H9 (cell line): ENCODE measurements at regions not wholly inside any gene's neighbourhood (a gene's known extent, or its start where the extent isn't known, plus 50 kb on each side); places are given as distances from the start of the nearest gene placed in this dataset.

Experiments used
- DNase-seq: peaks from one replicate; pipeline ENCODE4 v3.0.0-alpha.2; 2017
- H2AFZ ChIP-seq: one replicate; pipeline ENCODE4 v1.6.1; 2013; ENCODE audit warnings: mild to moderate bottlenecking, low read length, control low read depth, moderate library complexity
- H2AK5ac ChIP-seq: 2 replicates; pipeline ENCODE4 v1.6.1; 2013; ENCODE audit warnings: low read length, control low read depth, mixed read lengths; ENCODE audit not compliant: insufficient read length
- H2BK120ac ChIP-seq: one replicate; pipeline ENCODE4 v1.6.1; 2013; ENCODE audit warnings: low read depth, mild to moderate bottlenecking, low read length, control low read depth, inconsistent platforms; ENCODE audit not compliant: poor library complexity, severe bottlenecking
- H2BK12ac ChIP-seq: 2 replicates; pipeline ENCODE4 v1.6.1; 2013; ENCODE audit warnings: low read length, control low read depth, mixed read lengths, low read depth; ENCODE audit not compliant: insufficient read length
- H2BK15ac ChIP-seq: 2 replicates; pipeline ENCODE4 v1.6.1; 2013; ENCODE audit warnings: low read depth, low read length, control low read depth
- H2BK20ac ChIP-seq: one replicate; pipeline ENCODE4 v1.6.1; 2013; ENCODE audit warnings: low read depth, mild to moderate bottlenecking, low read length, control low read depth, inconsistent platforms; ENCODE audit not compliant: poor library complexity, severe bottlenecking
- H2BK5ac ChIP-seq: 2 replicates; pipeline ENCODE4 v1.6.1; 2013; ENCODE audit warnings: low read length, control low read depth, mixed read lengths; ENCODE audit not compliant: insufficient read length
- H3K14ac ChIP-seq: 2 replicates; pipeline ENCODE4 v1.6.1; 2013; ENCODE audit warnings: low read length, control low read depth; ENCODE audit not compliant: insufficient read depth
- H3K18ac ChIP-seq: 2 replicates; pipeline ENCODE4 v1.6.1; 2013; ENCODE audit warnings: low read depth, mild to moderate bottlenecking, mixed read lengths, low read length, control low read depth; ENCODE audit not compliant: insufficient read length
- H3K23ac ChIP-seq: 2 replicates; pipeline ENCODE4 v1.6.1; 2013; ENCODE audit warnings: low read length, control low read depth, mixed read lengths, low read depth; ENCODE audit not compliant: insufficient read length
- H3K23me2 ChIP-seq: 2 replicates; pipeline ENCODE4 v1.6.1; 2013; ENCODE audit warnings: low read depth, mild to moderate bottlenecking, mixed read lengths, low read length, control low read depth; ENCODE audit not compliant: insufficient read length, poor library complexity, severe bottlenecking
- H3K27ac ChIP-seq: 2 replicates; pipeline ENCODE4 v1.5.1; 2013; ENCODE audit warnings: low read length, control low read depth, mixed read lengths, low read depth; ENCODE audit not compliant: insufficient read length
- H3K27me3 ChIP-seq: 2 replicates; pipeline ENCODE4 v1.6.1; 2013; ENCODE audit warnings: low read length, control low read depth, inconsistent platforms; ENCODE audit not compliant: insufficient read depth
- H3K4ac ChIP-seq: 2 replicates; pipeline ENCODE4 v1.6.1; 2013; ENCODE audit warnings: low read depth, mild to moderate bottlenecking, control low read depth, inconsistent platforms, low read length, moderate library complexity
- H3K4me1 ChIP-seq: 2 replicates; pipeline ENCODE4 v1.6.1; 2013; ENCODE audit warnings: low read length, control low read depth, inconsistent platforms; ENCODE audit not compliant: insufficient read depth
- H3K4me2 ChIP-seq: 2 replicates; pipeline ENCODE4 v1.6.1; 2013; ENCODE audit warnings: low read length, control low read depth, mixed read lengths; ENCODE audit not compliant: insufficient read length, insufficient read depth
- H3K56ac ChIP-seq: 2 replicates; pipeline ENCODE4 v1.6.1; 2013; ENCODE audit warnings: low read depth, mild to moderate bottlenecking, mixed read lengths, low read length, control low read depth; ENCODE audit not compliant: insufficient read length
- H3K79me1 ChIP-seq: 2 replicates; pipeline ENCODE4 v1.6.1; 2013; ENCODE audit warnings: low read depth, mild to moderate bottlenecking, moderate library complexity, low read length, control low read depth, inconsistent platforms; ENCODE audit not compliant: insufficient read depth, poor library complexity, severe bottlenecking
- H3K79me2 ChIP-seq: 2 replicates; pipeline ENCODE4 v1.6.1; 2013; ENCODE audit warnings: low read length, control low read depth, inconsistent platforms; ENCODE audit not compliant: insufficient read depth
- H3K9ac ChIP-seq: 2 replicates; pipeline ENCODE4 v1.6.1; 2013; ENCODE audit warnings: low read length, control low read depth, mixed read lengths; ENCODE audit not compliant: insufficient read length; ENCODE audit errors: extremely low read depth
- H3K9me3 ChIP-seq: one replicate; pipeline ENCODE4 v1.6.1; 2013; ENCODE audit warnings: low read depth, low read length, inconsistent platforms; ENCODE audit not compliant: control insufficient read depth
- H3T11ph ChIP-seq: one replicate; pipeline ENCODE4 v1.6.1; 2013; ENCODE audit warnings: mild to moderate bottlenecking, low read length, control low read depth, inconsistent platforms
- H4K20me1 ChIP-seq: one replicate; pipeline ENCODE4 v1.6.1; 2013; ENCODE audit not compliant: control insufficient read depth, insufficient read length, insufficient read depth
- H4K5ac ChIP-seq: 2 replicates; pipeline ENCODE4 v1.6.1; 2013; ENCODE audit warnings: low read depth, mild to moderate bottlenecking, mixed read lengths, low read length, control low read depth; ENCODE audit not compliant: insufficient read length
- H4K8ac ChIP-seq: replicated peaks from 2 replicates; pipeline ENCODE4 v1.6.1; 2013; ENCODE audit warnings: low read length, control low read depth, mixed read lengths, low read depth; ENCODE audit not compliant: insufficient read length
- H4K91ac ChIP-seq: 2 replicates; pipeline ENCODE4 v1.6.1; 2013; ENCODE audit warnings: low read depth, mild to moderate bottlenecking, moderate library complexity, mixed read lengths, low read length, control low read depth; ENCODE audit not compliant: insufficient read length
- H3K27ac Mint-ChIP-seq, 3 experiments: 2 replicates in 2 of 3; 3 replicates in 1 of 3; pipeline ENCODE4 v1.8.0; 2020 to 2021; ENCODE audit warnings: mixed read lengths in 3 of 3, mild to moderate bottlenecking in 1 of 3, moderate library complexity in 1 of 3
- H3K27me3 Mint-ChIP-seq: 2 replicates; pipeline ENCODE4 v1.8.0; 2021; ENCODE audit warnings: low read depth, mild to moderate bottlenecking, moderate library complexity, mixed read lengths
- H3K36me3 Mint-ChIP-seq, 3 experiments: 2 replicates in 2 of 3; 3 replicates in 1 of 3; pipeline ENCODE4 v1.8.0; 2020 to 2021; ENCODE audit warnings: low read depth in 3 of 3, mixed read lengths in 3 of 3; ENCODE audit not compliant: insufficient read depth in 1 of 3
- H3K4me1 Mint-ChIP-seq, 2 experiments: 2 replicates each; pipeline ENCODE4 v1.8.0; 2020; ENCODE audit warnings: mixed read lengths in 2 of 2
- H3K4me3 Mint-ChIP-seq, 2 experiments: 2 replicates in 1 of 2; 3 replicates in 1 of 2; pipeline ENCODE4 v1.8.0; 2020 to 2021; ENCODE audit warnings: mild to moderate bottlenecking in 2 of 2, mixed read lengths in 2 of 2, moderate library complexity in 1 of 2
- H3K9me3 Mint-ChIP-seq, 2 experiments: 2 replicates in 1 of 2; 3 replicates in 1 of 2; pipeline ENCODE4 v1.8.0; 2020; ENCODE audit warnings: mild to moderate bottlenecking in 2 of 2, mixed read lengths in 2 of 2, moderate library complexity in 1 of 2
- WGBS: extraction: QIAGEN DNeasy Blood & Tissue Kit; methylation state at CpG from one replicate; pipeline ENCODE4 v1.1.7; 2013; ENCODE audit warnings: missing lambda C conversion rate, low lambda C conversion rate, mixed read lengths; ENCODE audit not compliant: insufficient read length; ENCODE audit errors: extremely low coverage; 5-methylcytosine and 5-hydroxymethylcytosine counted together
- TF ChIP-seq, protein P1 (sequence below): fragments of 200-600 bp; sonication (generic); conservative IDR thresholded peaks from 3 replicates; pipeline ENCODE4 v1.8.0; 2021; ENCODE audit warnings: antibody characterized with exemption, mild to moderate bottlenecking

DNA sequence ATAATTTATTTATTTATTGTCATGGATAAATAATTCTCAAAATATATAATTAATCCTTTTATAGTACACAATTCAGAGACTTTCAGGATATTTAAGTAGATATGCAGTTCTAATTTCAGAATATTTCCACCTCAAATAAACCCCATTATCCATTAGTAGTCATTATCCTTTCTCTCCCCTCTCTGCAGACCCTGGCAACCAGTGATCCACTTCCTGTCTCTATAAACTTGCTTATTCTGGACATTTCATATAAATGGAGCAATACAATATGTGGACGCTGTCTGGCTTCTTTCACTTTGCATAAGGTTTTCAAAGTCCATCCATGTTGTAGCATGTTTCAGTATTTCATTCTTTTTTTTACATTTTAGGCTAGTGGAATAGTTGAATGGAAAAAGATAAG lies 230.2 kb downstream of the FZD1 start:
- Histone ChIP-seq H2BK12ac (no peak overlapping the region), H3K14ac (no peak overlapping the region), H3K9me3 (no peaks in the 10 kb centered on the region), H3K79me1 (no peaks in the 10 kb centered on the region), H3K23me2 (no peaks in the 10 kb centered on the region), H3K4me2 (no peak overlapping the region), H3K23ac (no peak overlapping the region), H4K8ac (no peak overlapping the region), H3K56ac (no peak overlapping the region), H4K5ac (no peak overlapping the region), H3K27me3 (no peaks in the 10 kb centered on the region), H3K9ac (no peak overlapping the region), H4K20me1 (no peaks in the 10 kb centered on the region), H3K4me1 (no peaks in the 10 kb centered on the region), H2BK120ac (no peak overlapping the region), H2AFZ (no peak overlapping the region), H2BK20ac (no peak overlapping the region), H3K79me2 (no peaks in the 10 kb centered on the region), H3T11ph (no peak overlapping the region), H2AK5ac (no peak overlapping the region), H3K4ac (no peak overlapping the region), H2BK5ac (no peak overlapping the region), H4K91ac (no peak overlapping the region), H3K27ac (no peak overlapping the region), H3K18ac (no peak overlapping the region), H2BK15ac (no peak overlapping the region)
- TF ChIP-seq, protein P1, sequence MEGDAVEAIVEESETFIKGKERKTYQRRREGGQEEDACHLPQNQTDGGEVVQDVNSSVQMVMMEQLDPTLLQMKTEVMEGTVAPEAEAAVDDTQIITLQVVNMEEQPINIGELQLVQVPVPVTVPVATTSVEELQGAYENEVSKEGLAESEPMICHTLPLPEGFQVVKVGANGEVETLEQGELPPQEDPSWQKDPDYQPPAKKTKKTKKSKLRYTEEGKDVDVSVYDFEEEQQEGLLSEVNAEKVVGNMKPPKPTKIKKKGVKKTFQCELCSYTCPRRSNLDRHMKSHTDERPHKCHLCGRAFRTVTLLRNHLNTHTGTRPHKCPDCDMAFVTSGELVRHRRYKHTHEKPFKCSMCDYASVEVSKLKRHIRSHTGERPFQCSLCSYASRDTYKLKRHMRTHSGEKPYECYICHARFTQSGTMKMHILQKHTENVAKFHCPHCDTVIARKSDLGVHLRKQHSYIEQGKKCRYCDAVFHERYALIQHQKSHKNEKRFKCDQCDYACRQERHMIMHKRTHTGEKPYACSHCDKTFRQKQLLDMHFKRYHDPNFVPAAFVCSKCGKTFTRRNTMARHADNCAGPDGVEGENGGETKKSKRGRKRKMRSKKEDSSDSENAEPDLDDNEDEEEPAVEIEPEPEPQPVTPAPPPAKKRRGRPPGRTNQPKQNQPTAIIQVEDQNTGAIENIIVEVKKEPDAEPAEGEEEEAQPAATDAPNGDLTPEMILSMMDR = no peak
- Mint-ChIP-seq H3K27ac (no peak overlapping the region), H3K27me3 (no peaks in the 10 kb centered on the region; the same call in 1 of the 2 replicates), H3K9me3 (peaks cover 8 to 22% of the 10 kb centered on the region in 2 experiments), H3K4me1 (no peaks in the 10 kb centered on the region), H3K4me3 (no peak overlapping the region), H3K36me3 (no peaks in the 10 kb centered on the region)
- WGBS = no CpG with 5 or more reads among the region's 1 CpG
- no peak for DNase-seq
